SK-N-SH (cell line): ENCODE measurements at regions not wholly inside any gene's neighbourhood (a gene's known extent, or its start where the extent isn't known, plus 50 kb on each side); places are given as distances from the start of the nearest gene placed in this dataset.
"Not testable (repeated sequence)": the region's sequence is repeated elsewhere in the genome, so short reads cannot be mapped to it uniquely, and the experiment has no call there.

Experiments
- CTCF ChIA-PET: fragments of 300-600, 350-600 bp; formaldehyde crosslinking; extraction: SDS; loops from one replicate; lab custom pipeline; 2021; lab: Yijun Ruan, JAX
- POLR2A ChIA-PET: fragments of 350-600 bp; sonication (Branson Sonifier 250); formaldehyde crosslinking; extraction: SDS; loops from one replicate; lab custom pipeline; 2020; ENCODE audit warnings: antibody characterized with exemption, inconsistent platforms; lab: Yijun Ruan, JAX
- DNase-seq: peaks from one replicate; pipeline ENCODE4 v3.0.0; 2012
- H2AFZ ChIP-seq: fragments of 200-600 bp; sonication (generic); 2 replicates; pipeline ENCODE4 v1.8.1; 2016; ENCODE audit warnings: antibody characterized with exemption, mild to moderate bottlenecking, low read depth
- H3F3A ChIP-seq: fragments of 200-600 bp; sonication (generic); replicated peaks from 2 replicates; pipeline ENCODE3; 2016; ENCODE audit warnings: antibody characterized with exemption, mild to moderate bottlenecking; ENCODE audit not compliant: insufficient read depth
- H3K27ac ChIP-seq, 2 experiments: fragments of 200-500 bp in 1 of 2; fragments of 200-600 bp in 1 of 2; sonication (Bioruptor generic) in 1 of 2; sonication (generic), shearing (Covaris generic) in 1 of 2; 2 replicates each; pipeline versions ENCODE4 v1.5.1 to v1.6.1; 2014 to 2016; ENCODE audit warnings: low read depth in 2 of 2, inconsistent platforms in 1 of 2, low read length in 1 of 2, mild to moderate bottlenecking in 1 of 2, mixed read lengths in 1 of 2
- H3K27me3 ChIP-seq: fragments of 200-600 bp; sonication (generic), shearing (Covaris generic); 2 replicates; pipeline ENCODE4 v1.6.1; 2016; ENCODE audit warnings: mixed run types; ENCODE audit not compliant: insufficient read depth
- H3K36me3 ChIP-seq, 2 experiments: fragments of 200-500 bp in 1 of 2; fragments of 200-600 bp in 1 of 2; sonication (Bioruptor generic) in 1 of 2; sonication (generic) in 1 of 2; replicated peaks in 1 of 2; 2 replicates each; pipeline versions ENCODE3 to v1.5.1; 2014 to 2016; ENCODE audit warnings: low read length in 1 of 2, mild to moderate bottlenecking in 1 of 2; ENCODE audit not compliant: insufficient read depth in 2 of 2, control insufficient read depth in 1 of 2
- H3K4me1 ChIP-seq, 2 experiments: fragments of 200-500 bp in 1 of 2; fragments of 200-600 bp in 1 of 2; sonication (Bioruptor generic) in 1 of 2; sonication (generic), shearing (Covaris generic) in 1 of 2; 2 replicates each; pipeline versions ENCODE4 v1.5.1 to v1.6.1; 2014 to 2016; ENCODE audit warnings: low read depth in 1 of 2, low read length in 1 of 2, mixed run types in 1 of 2; ENCODE audit not compliant: insufficient read depth in 2 of 2, control insufficient read depth in 1 of 2
- H3K4me2 ChIP-seq: fragments of 200-600 bp; sonication (generic), shearing (Covaris generic); 2 replicates; pipeline ENCODE4 v1.6.1; 2017; ENCODE audit warnings: mixed run types
- H3K4me3 ChIP-seq, 2 experiments: fragments of 200-500 bp in 1 of 2; fragments of 200-600 bp in 1 of 2; sonication (Bioruptor generic) in 1 of 2; sonication (generic), shearing (Covaris generic) in 1 of 2; 2 replicates each; pipeline versions ENCODE4 v1.5.1 to v1.8.1; 2014 to 2016; ENCODE audit warnings: low read depth in 2 of 2, inconsistent platforms in 1 of 2, low read length in 1 of 2, mild to moderate bottlenecking in 1 of 2, mixed read lengths in 1 of 2, moderate library complexity in 1 of 2
- H3K79me2 ChIP-seq: fragments of 200-600 bp; sonication (generic); 2 replicates; pipeline ENCODE4 v1.8.1; 2017; ENCODE audit warnings: mild to moderate bottlenecking; ENCODE audit not compliant: insufficient read depth
- H3K9ac ChIP-seq: fragments of 200-600 bp; sonication (generic); 2 replicates; pipeline ENCODE4 v1.6.1; 2017; ENCODE audit warnings: mixed run types
- H3K9me2 ChIP-seq: fragments of 200-600 bp; sonication (generic); 2 replicates; pipeline ENCODE4 v1.6.1; 2017; ENCODE audit warnings: mixed run types
- H3K9me3 ChIP-seq: fragments of 200-600 bp; sonication (generic); 2 replicates; pipeline ENCODE4 v1.6.1; 2017; ENCODE audit warnings: mixed run types, mild to moderate bottlenecking, moderate library complexity
- H4K20me1 ChIP-seq: fragments of 200-600 bp; sonication (generic); 2 replicates; pipeline ENCODE4 v1.6.1; 2017; ENCODE audit warnings: mild to moderate bottlenecking, mixed run types; ENCODE audit not compliant: insufficient read depth
- FOSL2 ChIP-seq: IDR thresholded peaks from 2 replicates; pipeline ENCODE4 v1.4.0; 2012; ENCODE audit warnings: low read depth, mild to moderate bottlenecking, moderate library complexity, borderline replicate concordance
- FOXM1 ChIP-seq: IDR thresholded peaks from 2 replicates; pipeline ENCODE4 v1.4.0; 2012; ENCODE audit warnings: low read depth, mild to moderate bottlenecking
- IRF3 ChIP-seq: fragments of 150-350 bp; IDR thresholded peaks from 2 replicates; pipeline ENCODE4 v1.6.1; 2016; ENCODE audit warnings: mild to moderate bottlenecking, low read depth, low read length
- MAX ChIP-seq: IDR thresholded peaks from 2 replicates; pipeline ENCODE4 v1.4.0; 2012; ENCODE audit warnings: low read depth
- NFIC ChIP-seq: IDR thresholded peaks from 2 replicates; pipeline ENCODE4 v1.4.0; 2012; ENCODE audit warnings: borderline replicate concordance
- POLR2AphosphoS5 ChIP-seq: IDR thresholded peaks from 2 replicates; pipeline ENCODE4 v1.6.1; 2012; ENCODE audit warnings: low read depth, low read length
- RFX5 ChIP-seq: IDR thresholded peaks from 2 replicates; pipeline ENCODE4 v1.6.1; 2012; ENCODE audit warnings: mild to moderate bottlenecking, improper control_type of control experiment, low read length
- SMC3 ChIP-seq: IDR thresholded peaks from 2 replicates; pipeline ENCODE4 v1.6.1; 2012; ENCODE audit warnings: low read depth, low read length, improper control_type of control experiment
- TAF1 ChIP-seq: IDR thresholded peaks from 2 replicates; pipeline ENCODE4 v1.6.1; 2012; ENCODE audit warnings: low read depth, mild to moderate bottlenecking, low read length, moderate library complexity, borderline replicate concordance
- TCF12 ChIP-seq: IDR thresholded peaks from 2 replicates; pipeline ENCODE4 v1.4.0; 2012
- TEAD4 ChIP-seq: IDR thresholded peaks from 2 replicates; pipeline ENCODE4 v1.4.0; 2012; ENCODE audit warnings: mild to moderate bottlenecking, borderline replicate concordance; ENCODE audit not compliant: insufficient read depth
- USF2 ChIP-seq: fragments of 150-350 bp; IDR thresholded peaks from 2 replicates; pipeline ENCODE4 v1.6.1; 2017; ENCODE audit warnings: antibody characterized with exemption, low read length, low read depth, borderline replicate concordance
- WGBS: methylation state at CpG from one replicate; pipeline ENCODE4 v1.1.6; 2017; ENCODE audit warnings: low lambda C conversion rate; 5-methylcytosine and 5-hydroxymethylcytosine counted together

- H3K9me3 ChIP-seq: no peaks in the 10 kb centered on the region
- ChIA-PET CTCF (interaction anchor here (0.6 kb wide), 1 partner anchor 9 kb away, joined by 3 read pairs; no protein-coding TSS in a partner anchor), POLR2A (no interaction called here)
- H3K36me3 ChIP-seq: no peaks in the 10 kb centered on the region
- no peak overlapping the region for H3K9ac ChIP-seq
- no peaks in the 10 kb centered on the region for H3F3A ChIP-seq
- H3K4me1 ChIP-seq: no peaks in the 10 kb centered on the region; a peak in 2 of 4 replicates
- H3K79me2 ChIP-seq: no peaks in the 10 kb centered on the region
- no peak overlapping the region for H3K27ac ChIP-seq
- no peaks in the 10 kb centered on the region for H4K20me1 ChIP-seq
- no peaks in the 10 kb centered on the region for H3K9me2 ChIP-seq
- no peak overlapping the region for H3K4me3 ChIP-seq
- H2AFZ ChIP-seq: no peak overlapping the region
- no peak for DNase-seq
- WGBS: 10% methylated on average over 2 of the region's 2 CpGs
- no peak for TF ChIP-seq TAF1
- TF ChIP-seq FOXM1: no peak
- TF ChIP-seq USF2: no peak
- no peak for TF ChIP-seq MAX
- no peak for TF ChIP-seq SMC3
- TF ChIP-seq TCF12: no peak
- no peak for TF ChIP-seq NFIC
- no peak for TF ChIP-seq POLR2AphosphoS5
- TF ChIP-seq IRF3: no peak
- TF ChIP-seq FOSL2: no peak
- TF ChIP-seq RFX5: no peak
- TF ChIP-seq TEAD4: no peak
- TF ChIP-seq, all 33 proteins: peak for 0
- no peak overlapping the region for H3K4me2 ChIP-seq
- no peaks in the 10 kb centered on the region for H3K27me3 ChIP-seq
Observed at GRCh38 chrX:23515028-23515427, 152.3 kb upstream of the PRDX4 start.

- H3K4me1 ChIP-seq, H3K27ac ChIP-seq, H3K4me2 ChIP-seq, H2AFZ ChIP-seq, H3K36me3 ChIP-seq, H3K27me3 ChIP-seq, H3K4me3 ChIP-seq, H3F3A ChIP-seq, H3K9ac ChIP-seq, POLR2A ChIA-PET, DNase-seq, H3K9me3 ChIP-seq, H3K79me2 ChIP-seq, CTCF ChIA-PET, H3K9me2 ChIP-seq, H4K20me1 ChIP-seq: not testable (repeated sequence)
- WGBS: 56% methylated on average over 9 of the region's 37 CpGs
Observed at GRCh38 chrX:23523026-23523657, 144.2 kb upstream of the PRDX4 start.
